HCT116 (cell line): ENCODE measurements at regions not wholly inside any gene's neighbourhood (a gene's known extent, or its start where the extent isn't known, plus 50 kb on each side); places are given as distances from the start of the nearest gene placed in this dataset.

Experiments
- ATAC-seq: fragments of 200-7000 bp; cut with Tn5 transposase; 2 replicates; pipeline ENCODE4 v1.9.1; 2020; ENCODE audit warnings: mild to moderate bottlenecking, moderate library complexity
- BruUV-seq: library from RNA; stranded (reverse); fragments of 400-500 nt; replicated peaks from 2 replicates; lab custom pipeline; 2021; lab: Mats Ljungman, UMichigan
- CTCF ChIA-PET: fragments of 300-600 bp; sonication (Branson Sonifier 250); formaldehyde crosslinking; loops from one replicate; lab custom pipeline; 2021; ENCODE audit warnings: antibody characterized with exemption; lab: Charles Lee
- POLR2A ChIA-PET: fragments of 300-600, 350-600 bp; sonication (Branson Sonifier 250); formaldehyde crosslinking; loops from one replicate; lab custom pipeline; 2021; ENCODE audit warnings: antibody characterized with exemption; lab: Charles Lee
- RAD21 ChIA-PET, 2 experiments: fragments of 300-600 bp; sonication (Branson Sonifier 250); formaldehyde crosslinking; loops; one replicate each; lab custom pipeline; 2023; ENCODE audit warnings: low total read pairs in 2 of 2; ENCODE audit not compliant: uncharacterized antibody in 2 of 2, unreplicated experiment in 2 of 2, low non-redundant PET in 1 of 2; lab: Charles Lee
- DNase-seq: peaks from one replicate; pipeline ENCODE4 v3.0.0-alpha.2; 2010; ENCODE audit warnings: low read depth, low spot score
- H2AFZ ChIP-seq: fragments of 200-600 bp; shearing (Covaris generic), sonication (generic); 2 replicates; pipeline ENCODE4 v1.6.1; 2017; ENCODE audit warnings: low read depth, mixed run types, mixed read lengths, antibody characterized with exemption, low read length; ENCODE audit not compliant: poor library complexity, severe bottlenecking
- H3K27ac ChIP-seq: 2 replicates; pipeline ENCODE4 v1.5.1; 2012; ENCODE audit warnings: low read depth, low read length
- H3K27me3 ChIP-seq: fragments of 200-600 bp; sonication (generic); 2 replicates; pipeline ENCODE4 v1.6.1; 2016; ENCODE audit warnings: mixed run types, low read length, mixed read lengths; ENCODE audit not compliant: insufficient read depth
- H3K36me3 ChIP-seq, 2 experiments: fragments of 200-500 bp in 1 of 2; fragments of 200-600 bp in 1 of 2; sonication (Bioruptor generic) in 1 of 2; sonication (generic) in 1 of 2; 2 replicates each; pipeline versions ENCODE4 v1.5.1 to v1.6.1; 2014 to 2016; ENCODE audit warnings: low read length in 2 of 2, inconsistent platforms in 1 of 2, mixed read lengths in 1 of 2, mixed run types in 1 of 2; ENCODE audit not compliant: insufficient read depth in 2 of 2, control insufficient read depth in 1 of 2
- H3K4me1 ChIP-seq, 2 experiments: fragments of 200-600 bp in 1 of 2; sonication (generic) in 1 of 2; 2 replicates each; pipeline versions ENCODE4 v1.5.1 to v1.6.1; 2012 to 2017; ENCODE audit warnings: low read length in 2 of 2, inconsistent platforms in 1 of 2, mild to moderate bottlenecking in 1 of 2, mixed read lengths in 1 of 2, mixed run types in 1 of 2, moderate library complexity in 1 of 2; ENCODE audit not compliant: insufficient read depth in 2 of 2, control insufficient read depth in 1 of 2
- H3K4me2 ChIP-seq: fragments of 200-600 bp; sonication (generic); 2 replicates; pipeline ENCODE4 v1.6.1; 2017; ENCODE audit warnings: mixed run types, low read length, mixed read lengths
- H3K4me3 ChIP-seq, 2 experiments: fragments of 200-600 bp in 1 of 2; sonication (generic) in 1 of 2; replicated peaks in 1 of 2; 2 replicates each; pipeline ENCODE4 v1.5.1; 2011 to 2016; ENCODE audit warnings: low read length in 2 of 2, control low read depth in 1 of 2, low read depth in 1 of 2, mild to moderate bottlenecking in 1 of 2, mixed read lengths in 1 of 2, mixed run types in 1 of 2
- H3K79me2 ChIP-seq: fragments of 200-600 bp; sonication (generic); 2 replicates; pipeline ENCODE4 v1.6.1; 2017; ENCODE audit warnings: mild to moderate bottlenecking, mixed run types, low read length, moderate library complexity, mixed read lengths; ENCODE audit not compliant: insufficient read depth
- H3K9ac ChIP-seq: fragments of 200-600 bp; sonication (generic); 2 replicates; pipeline ENCODE4 v1.6.1; 2016; ENCODE audit warnings: low read length, mixed read lengths
- H3K9me2 ChIP-seq: fragments of 200-600 bp; sonication (generic), shearing (Covaris generic); 2 replicates; pipeline ENCODE4 v1.6.1; 2017; ENCODE audit warnings: mixed run types, mild to moderate bottlenecking, moderate library complexity; ENCODE audit not compliant: insufficient read depth
- H3K9me3 ChIP-seq, 2 experiments: fragments of 200-500 bp in 1 of 2; fragments of 200-600 bp in 1 of 2; sonication (Bioruptor generic) in 1 of 2; sonication (generic) in 1 of 2; 2 replicates each; pipeline ENCODE4 v1.6.1; 2014 to 2017; ENCODE audit warnings: low read length in 2 of 2, mixed read lengths in 2 of 2, inconsistent platforms in 1 of 2, low read depth in 1 of 2, mild to moderate bottlenecking in 1 of 2, mixed run types in 1 of 2, moderate library complexity in 1 of 2; ENCODE audit not compliant: control insufficient read depth in 1 of 2, insufficient read depth in 1 of 2
- H4K20me1 ChIP-seq: fragments of 200-600 bp; sonication (generic), shearing (Covaris generic); 2 replicates; pipeline ENCODE4 v1.6.1; 2017; ENCODE audit warnings: mixed run types, mild to moderate bottlenecking, moderate library complexity; ENCODE audit not compliant: insufficient read depth
- CEBPB ChIP-seq: IDR thresholded peaks from 2 replicates; pipeline ENCODE4 v1.6.1; 2012; ENCODE audit warnings: low read depth
- EZH2 ChIP-seq: fragments of 200-600 bp; sonication (generic); IDR thresholded peaks from 2 replicates; pipeline ENCODE4 v1.6.1; 2017; ENCODE audit warnings: antibody characterized with exemption, mixed run types
- EZH2phosphoT487 ChIP-seq: fragments of 200-600 bp; IDR thresholded peaks from 2 replicates; pipeline ENCODE4 v1.6.1; 2018; ENCODE audit warnings: antibody characterized with exemption, borderline replicate concordance
- FOSL1 ChIP-seq: IDR thresholded peaks from 2 replicates; pipeline ENCODE4 v1.6.1; 2012; ENCODE audit warnings: low read depth
- POLR2A ChIP-seq: IDR thresholded peaks from 2 replicates; pipeline ENCODE4 v1.7.0; 2011; ENCODE audit warnings: borderline replicate concordance; ENCODE audit not compliant: insufficient read depth, insufficient read length; ENCODE audit errors: extremely low read depth
- POLR2AphosphoS5 ChIP-seq: IDR thresholded peaks from 2 replicates; pipeline ENCODE4 v1.6.1; 2011; ENCODE audit warnings: mild to moderate bottlenecking, low read depth, low read length, moderate library complexity
- SIN3A ChIP-seq: IDR thresholded peaks from 2 replicates; pipeline ENCODE4 v1.6.1; 2012; ENCODE audit warnings: low read depth
- SP1 ChIP-seq: IDR thresholded peaks from 2 replicates; pipeline ENCODE4 v1.6.1; 2012; ENCODE audit warnings: low read depth
- TCF7L2 ChIP-seq: IDR thresholded peaks from 2 replicates; pipeline ENCODE4 v1.7.0; 2011; ENCODE audit warnings: borderline replicate concordance, inconsistent platforms; ENCODE audit not compliant: insufficient read depth, insufficient read length; ENCODE audit errors: extremely low read depth
- ZFX ChIP-seq: fragments of 450-650 bp; IDR thresholded peaks from 2 replicates; pipeline ENCODE4 v1.6.1; 2017
- intact Hi-C: fragments of 100-400 bp; cut with micrococcal nuclease; formaldehyde crosslinking; loops from 2 replicates; pipeline ENCODE4 v1.10.0; 2022
- TF ChIP-seq, protein P1 (sequence below), 3 experiments: fragments of 200-600 bp in 1 of 3; sonication (generic) in 1 of 3; IDR thresholded peaks in 2 of 3; conservative IDR thresholded peaks in 1 of 3; 2 replicates each; pipeline ENCODE4 v1.5.1; 2012 to 2017; ENCODE audit warnings: low read depth in 2 of 3, low read length in 2 of 3, antibody characterized with exemption in 1 of 3, borderline replicate concordance in 1 of 3, control low read depth in 1 of 3, mild to moderate bottlenecking in 1 of 3, mixed read lengths in 1 of 3, mixed run types in 1 of 3, moderate library complexity in 1 of 3; ENCODE audit not compliant: insufficient read depth in 1 of 3
- TF ChIP-seq, protein P2 (sequence below): IDR thresholded peaks from 2 replicates; pipeline ENCODE4 v1.6.1; 2012
- TF ChIP-seq, protein P3 (sequence below): IDR thresholded peaks from 2 replicates; pipeline ENCODE4 v1.6.1; 2011; ENCODE audit warnings: mild to moderate bottlenecking, low read length, moderate library complexity; ENCODE audit not compliant: insufficient replicate concordance; ENCODE audit errors: extremely low read depth

DNA sequence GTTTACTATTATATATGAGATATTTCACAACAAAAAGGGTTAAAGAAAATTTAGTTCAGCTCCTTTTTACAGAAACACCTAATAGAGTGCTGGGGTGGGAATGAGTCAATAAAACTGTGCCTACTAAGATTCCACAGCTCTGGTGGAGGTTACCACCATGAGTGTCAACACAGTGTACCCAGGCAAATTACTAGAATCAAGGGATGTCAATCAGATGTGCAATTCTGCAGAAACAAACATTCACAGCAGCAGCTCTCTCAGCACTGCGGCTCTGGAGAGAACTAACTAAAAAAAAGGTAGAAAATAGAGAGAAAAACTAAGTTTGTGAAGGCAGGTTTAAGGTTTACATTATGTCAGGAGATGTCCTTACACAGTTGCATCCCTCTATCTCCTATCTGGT is 1313.0 kb downstream of the MAT2B start:
- H2AFZ ChIP-seq = no peak overlapping the region
- no peaks in the 10 kb centered on the region for H4K20me1 ChIP-seq
- no peak overlapping the region for H3K27ac ChIP-seq
- CTCF ChIA-PET = no interaction called here
- no TSS peak for BruUV-seq
- no peaks in the 10 kb centered on the region for H3K27me3 ChIP-seq
- H3K9me3 ChIP-seq = peaks cover 6 to 8% of the 10 kb centered on the region in 2 experiments; a peak in 3 of 4 replicates
- no peaks in the 10 kb centered on the region for H3K79me2 ChIP-seq
- H3K36me3 ChIP-seq = no peaks in the 10 kb centered on the region
- RAD21 ChIA-PET = no interaction called here
- no peaks in the 10 kb centered on the region for H3K4me1 ChIP-seq
- TF ChIP-seq EZH2phosphoT487 (no peak), CEBPB (no peak), FOSL1 (no peak), TCF7L2 (no peak)
- TF ChIP-seq, protein P1, sequence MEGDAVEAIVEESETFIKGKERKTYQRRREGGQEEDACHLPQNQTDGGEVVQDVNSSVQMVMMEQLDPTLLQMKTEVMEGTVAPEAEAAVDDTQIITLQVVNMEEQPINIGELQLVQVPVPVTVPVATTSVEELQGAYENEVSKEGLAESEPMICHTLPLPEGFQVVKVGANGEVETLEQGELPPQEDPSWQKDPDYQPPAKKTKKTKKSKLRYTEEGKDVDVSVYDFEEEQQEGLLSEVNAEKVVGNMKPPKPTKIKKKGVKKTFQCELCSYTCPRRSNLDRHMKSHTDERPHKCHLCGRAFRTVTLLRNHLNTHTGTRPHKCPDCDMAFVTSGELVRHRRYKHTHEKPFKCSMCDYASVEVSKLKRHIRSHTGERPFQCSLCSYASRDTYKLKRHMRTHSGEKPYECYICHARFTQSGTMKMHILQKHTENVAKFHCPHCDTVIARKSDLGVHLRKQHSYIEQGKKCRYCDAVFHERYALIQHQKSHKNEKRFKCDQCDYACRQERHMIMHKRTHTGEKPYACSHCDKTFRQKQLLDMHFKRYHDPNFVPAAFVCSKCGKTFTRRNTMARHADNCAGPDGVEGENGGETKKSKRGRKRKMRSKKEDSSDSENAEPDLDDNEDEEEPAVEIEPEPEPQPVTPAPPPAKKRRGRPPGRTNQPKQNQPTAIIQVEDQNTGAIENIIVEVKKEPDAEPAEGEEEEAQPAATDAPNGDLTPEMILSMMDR (IDR thresholded peaks at IDR 0.05 in 2 of 3, conservative IDR thresholded peaks at IDR 0.05 in 1 of 3; ENCODE audit: borderline replicate concordance in 1 of 3, insufficient read depth in 1 of 3, low read depth in 2 of 3, low read length in 2 of 3) = no peak
- TF ChIP-seq, protein P2, sequence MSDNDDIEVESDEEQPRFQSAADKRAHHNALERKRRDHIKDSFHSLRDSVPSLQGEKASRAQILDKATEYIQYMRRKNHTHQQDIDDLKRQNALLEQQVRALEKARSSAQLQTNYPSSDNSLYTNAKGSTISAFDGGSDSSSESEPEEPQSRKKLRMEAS = no peak
- H3K9me2 ChIP-seq = no peaks in the 10 kb centered on the region
- H3K9ac ChIP-seq = no peak overlapping the region
- DNase-seq = no peak
- H3K4me2 ChIP-seq = no peak overlapping the region
- POLR2A ChIA-PET = no interaction called here
- intact Hi-C loops = no loop called here
- no peak overlapping the region for H3K4me3 ChIP-seq
- no peak for ATAC-seq

DNA sequence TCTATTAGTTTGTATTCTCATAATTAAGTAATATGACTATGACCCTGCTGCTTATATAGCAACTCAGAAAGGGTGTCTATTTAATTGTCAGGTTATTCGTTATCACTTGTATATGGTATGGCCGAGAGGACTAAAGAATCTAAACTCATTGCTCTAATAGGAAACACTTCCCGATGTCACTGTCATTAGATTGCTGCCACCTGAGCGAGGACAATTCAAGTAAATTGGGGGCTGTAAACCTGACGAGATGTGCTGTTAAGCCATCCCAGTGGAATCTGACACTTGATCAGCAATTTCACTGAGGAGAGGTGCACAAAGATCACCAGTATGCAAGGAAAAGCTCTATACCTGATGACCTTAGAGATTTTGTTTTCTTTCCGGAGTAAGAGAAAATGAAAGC is 1319.3 kb downstream of the MAT2B start:
- H3K79me2 ChIP-seq = no peaks in the 10 kb centered on the region
- H2AFZ ChIP-seq = no peak overlapping the region
- ChIA-PET RAD21 (no interaction called here), POLR2A (no interaction called here), CTCF (no interaction called here)
- H3K4me1 ChIP-seq = no peaks in the 10 kb centered on the region
- H3K27ac ChIP-seq = no peak overlapping the region
- no peaks in the 10 kb centered on the region for H3K27me3 ChIP-seq
- H3K4me3 ChIP-seq = no peak overlapping the region
- no peak overlapping the region for H3K9ac ChIP-seq
- no TSS peak for BruUV-seq
- no peak for ATAC-seq
- no peaks in the 10 kb centered on the region for H3K36me3 ChIP-seq
- H3K4me2 ChIP-seq = no peak overlapping the region
- peaks cover 0 to 4% of the 10 kb centered on the region in 2 experiments; a peak in 1 of 4 replicates for H3K9me3 ChIP-seq
- intact Hi-C loops = no loop called here
- no peak for DNase-seq
- H3K9me2 ChIP-seq = no peaks in the 10 kb centered on the region
- no peaks in the 10 kb centered on the region for H4K20me1 ChIP-seq
- TF ChIP-seq SIN3A (no peak), POLR2AphosphoS5 (no peak), POLR2A (no peak), EZH2 (no peak), SP1 (no peak), CEBPB (no peak), ZFX (no peak)
- TF ChIP-seq, protein P3, sequence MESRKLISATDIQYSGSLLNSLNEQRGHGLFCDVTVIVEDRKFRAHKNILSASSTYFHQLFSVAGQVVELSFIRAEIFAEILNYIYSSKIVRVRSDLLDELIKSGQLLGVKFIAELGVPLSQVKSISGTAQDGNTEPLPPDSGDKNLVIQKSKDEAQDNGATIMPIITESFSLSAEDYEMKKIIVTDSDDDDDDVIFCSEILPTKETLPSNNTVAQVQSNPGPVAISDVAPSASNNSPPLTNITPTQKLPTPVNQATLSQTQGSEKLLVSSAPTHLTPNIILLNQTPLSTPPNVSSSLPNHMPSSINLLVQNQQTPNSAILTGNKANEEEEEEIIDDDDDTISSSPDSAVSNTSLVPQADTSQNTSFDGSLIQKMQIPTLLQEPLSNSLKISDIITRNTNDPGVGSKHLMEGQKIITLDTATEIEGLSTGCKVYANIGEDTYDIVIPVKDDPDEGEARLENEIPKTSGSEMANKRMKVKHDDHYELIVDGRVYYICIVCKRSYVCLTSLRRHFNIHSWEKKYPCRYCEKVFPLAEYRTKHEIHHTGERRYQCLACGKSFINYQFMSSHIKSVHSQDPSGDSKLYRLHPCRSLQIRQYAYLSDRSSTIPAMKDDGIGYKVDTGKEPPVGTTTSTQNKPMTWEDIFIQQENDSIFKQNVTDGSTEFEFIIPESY = no peak
- TF ChIP-seq, protein P1 (IDR thresholded peaks at IDR 0.05 in 2 of 3, conservative IDR thresholded peaks at IDR 0.05 in 1 of 3; ENCODE audit: borderline replicate concordance in 1 of 3, insufficient read depth in 1 of 3, low read depth in 2 of 3, low read length in 2 of 3) = no peak
- TF ChIP-seq, protein P2 = no peak
